ENCODE measurements at regions not wholly inside any gene's neighbourhood (a gene's known extent, or its start where the extent isn't known, plus 50 kb on each side); places are given as distances from the start of the nearest gene placed in this dataset.

- TF ChIP-seq, protein P1, sequence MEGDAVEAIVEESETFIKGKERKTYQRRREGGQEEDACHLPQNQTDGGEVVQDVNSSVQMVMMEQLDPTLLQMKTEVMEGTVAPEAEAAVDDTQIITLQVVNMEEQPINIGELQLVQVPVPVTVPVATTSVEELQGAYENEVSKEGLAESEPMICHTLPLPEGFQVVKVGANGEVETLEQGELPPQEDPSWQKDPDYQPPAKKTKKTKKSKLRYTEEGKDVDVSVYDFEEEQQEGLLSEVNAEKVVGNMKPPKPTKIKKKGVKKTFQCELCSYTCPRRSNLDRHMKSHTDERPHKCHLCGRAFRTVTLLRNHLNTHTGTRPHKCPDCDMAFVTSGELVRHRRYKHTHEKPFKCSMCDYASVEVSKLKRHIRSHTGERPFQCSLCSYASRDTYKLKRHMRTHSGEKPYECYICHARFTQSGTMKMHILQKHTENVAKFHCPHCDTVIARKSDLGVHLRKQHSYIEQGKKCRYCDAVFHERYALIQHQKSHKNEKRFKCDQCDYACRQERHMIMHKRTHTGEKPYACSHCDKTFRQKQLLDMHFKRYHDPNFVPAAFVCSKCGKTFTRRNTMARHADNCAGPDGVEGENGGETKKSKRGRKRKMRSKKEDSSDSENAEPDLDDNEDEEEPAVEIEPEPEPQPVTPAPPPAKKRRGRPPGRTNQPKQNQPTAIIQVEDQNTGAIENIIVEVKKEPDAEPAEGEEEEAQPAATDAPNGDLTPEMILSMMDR (IDR thresholded peaks at IDR 0.05; ENCODE audit: insufficient read depth, low read depth, low read length), result no peak
- no peak overlapping the region for H3K4me3 ChIP-seq (ENCODE audit: low read depth, low read length)
- DNase-seq (ENCODE audit: low read depth), result no peak
These were observed 536.8 kb upstream of the ATP2B1 start for GRCh38 chr12:90245391-90245790.

DNA sequence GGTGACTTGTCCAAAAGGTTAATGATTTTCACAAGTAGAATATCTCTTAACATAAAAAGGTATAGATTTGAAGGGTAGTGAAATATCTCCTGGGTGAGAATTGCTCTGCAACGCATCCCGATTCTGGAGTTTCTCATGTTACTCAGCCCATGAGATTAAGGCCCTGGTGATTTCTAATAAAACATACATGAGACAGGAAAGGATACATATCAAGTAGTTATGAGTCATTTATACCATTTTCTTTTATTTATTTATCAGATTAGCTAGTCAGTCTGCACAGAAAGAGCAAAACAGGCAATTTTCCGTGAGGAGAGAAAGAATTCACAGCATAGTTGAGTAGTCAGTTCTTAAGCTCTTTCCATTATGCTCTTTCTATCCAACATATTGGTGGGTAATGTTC lies 535.6 kb upstream of the ATP2B1 start:
- TF ChIP-seq, protein P1 (IDR thresholded peaks at IDR 0.05; ENCODE audit: insufficient read depth, low read depth, low read length), result no peak
- no peak for DNase-seq (ENCODE audit: low read depth)
- H3K4me3 ChIP-seq (ENCODE audit: low read depth, low read length), result no peak overlapping the region

GRCh38 chr12:90243211-90243610 lies 534.6 kb upstream of the ATP2B1 start:
- DNase-seq (ENCODE audit: low read depth), result no peak

GRCh38 chr12:90239732-90240260 lies 531.2 kb upstream of the ATP2B1 start:
- no peak overlapping the region for H3K4me3 ChIP-seq (ENCODE audit: low read depth, low read length)
- no peak for DNase-seq (ENCODE audit: low read depth)
- TF ChIP-seq, protein P1 (IDR thresholded peaks at IDR 0.05; ENCODE audit: insufficient read depth, low read depth, low read length), result no peak

More at GRCh38 chr12:90243211-90243610, 534.6 kb upstream of the ATP2B1 start:
- H3K4me3 ChIP-seq (ENCODE audit: low read depth, low read length), result no peak overlapping the region
- TF ChIP-seq, protein P1 (IDR thresholded peaks at IDR 0.05; ENCODE audit: insufficient read depth, low read depth, low read length), result no peak

GRCh38 chr12:90238663-90239271 lies 530.1 kb upstream of the ATP2B1 start:
- TF ChIP-seq, protein P1 (IDR thresholded peaks at IDR 0.05; ENCODE audit: insufficient read depth, low read depth, low read length), result no peak
- no peak for DNase-seq (ENCODE audit: low read depth)
- no peak overlapping the region for H3K4me3 ChIP-seq (ENCODE audit: low read depth, low read length)

DNA sequence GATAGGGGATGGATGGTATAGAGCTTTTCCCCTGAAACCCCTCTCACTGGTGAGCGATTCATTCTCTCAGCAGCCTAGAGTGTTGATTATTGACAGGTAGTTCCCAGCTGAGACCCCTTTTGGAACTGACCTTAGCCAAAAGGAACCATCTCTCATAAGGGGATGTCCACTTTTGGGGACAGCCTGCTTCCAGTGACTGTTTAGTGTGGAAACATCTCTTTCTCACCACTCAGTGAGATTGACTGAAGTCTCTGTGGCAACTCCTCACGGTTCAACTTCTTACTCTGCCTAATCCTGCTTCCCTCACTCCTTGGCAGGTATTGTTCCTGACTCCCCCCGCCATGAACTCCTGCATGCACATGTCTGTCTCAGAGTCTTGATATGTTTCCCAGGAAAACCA lies 529.2 kb upstream of the ATP2B1 start:
- TF ChIP-seq, protein P1 (IDR thresholded peaks at IDR 0.05; ENCODE audit: insufficient read depth, low read depth, low read length), result no peak
- no peak for DNase-seq (ENCODE audit: low read depth)
- H3K4me3 ChIP-seq (ENCODE audit: low read depth, low read length), result no peak overlapping the region

DNA sequence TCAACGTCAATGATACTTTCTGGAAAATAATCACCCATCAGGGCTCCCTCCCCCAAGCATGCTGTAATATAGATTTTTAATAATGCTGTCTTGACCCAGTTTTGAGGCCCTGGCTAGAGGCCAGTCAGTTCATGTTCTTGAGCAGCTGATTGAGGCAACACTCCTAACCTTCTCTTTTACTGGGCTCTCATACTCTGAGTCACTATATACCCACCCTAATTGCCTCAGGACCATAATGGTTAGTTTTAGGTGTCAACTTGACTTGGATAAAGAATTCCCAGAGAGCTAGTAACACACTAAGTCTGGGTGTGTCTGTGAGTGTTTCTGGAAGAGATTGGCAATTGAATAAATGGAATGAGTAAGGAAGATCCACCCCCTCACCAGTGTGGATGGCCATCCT lies 527.0 kb upstream of the ATP2B1 start:
- TF ChIP-seq, protein P1 (IDR thresholded peaks at IDR 0.05; ENCODE audit: insufficient read depth, low read depth, low read length), result no peak
- DNase-seq (ENCODE audit: low read depth), result no peak
- no peak overlapping the region for H3K4me3 ChIP-seq (ENCODE audit: low read depth, low read length)
